T-helper 1 cell (primary cell): ENCODE measurements at regions not wholly inside any gene's neighbourhood (a gene's known extent, or its start where the extent isn't known, plus 50 kb on each side); places are given as distances from the start of the nearest gene placed in this dataset.

ENCODE experiments used
- DNase-seq, 5 donors: peaks; one replicate each; pipeline ENCODE4 v3.0.0-alpha.2; 2012 to 2020

GRCh38 chr5:35477911-35478310, 139.8 kb upstream of the SPEF2 start:
- no peak for DNase-seq

- DNase-seq = no peak
Measured at GRCh38 chr5:35477321-35477720, 140.3 kb upstream of the SPEF2 start.

- DNase-seq = no peak
Measured at GRCh38 chr5:35476797-35477196, 140.9 kb upstream of the SPEF2 start.

GRCh38 chr5:35476036-35476435, 141.6 kb upstream of the SPEF2 start:
- no peak for DNase-seq

GRCh38 chr5:35473589-35473988, 144.1 kb upstream of the SPEF2 start:
- no peak for DNase-seq

- DNase-seq = no peak
Measured at GRCh38 chr5:35470866-35471265, 146.8 kb upstream of the SPEF2 start.

GRCh38 chr5:35468811-35469210, 148.9 kb upstream of the SPEF2 start:
- DNase-seq = no peak

GRCh38 chr5:35466746-35467145, 150.9 kb upstream of the SPEF2 start:
- no peak for DNase-seq

GRCh38 chr5:35464757-35465156, 152.9 kb upstream of the SPEF2 start:
- DNase-seq = no peak

GRCh38 chr5:35461530-35461929, 156.1 kb upstream of the SPEF2 start:
- DNase-seq = no peak

GRCh38 chr5:35458824-35459207, 158.8 kb upstream of the SPEF2 start:
- DNase-seq = no peak

- DNase-seq = no peak
Measured at GRCh38 chr5:35457912-35458823, 159.5 kb upstream of the SPEF2 start.

GRCh38 chr5:35456506-35456905, 161.2 kb upstream of the SPEF2 start:
- DNase-seq = no peak

- no peak for DNase-seq
Measured at GRCh38 chr5:35454011-35454525, 163.6 kb upstream of the SPEF2 start.

- no peak for DNase-seq
Measured at GRCh38 chr5:35443803-35444595, 173.7 kb upstream of the SPEF2 start.

GRCh38 chr5:35442885-35443639, 174.6 kb upstream of the SPEF2 start:
- no peak for DNase-seq

GRCh38 chr5:35440409-35440808, 177.3 kb upstream of the SPEF2 start:
- no peak for DNase-seq

- no peak for DNase-seq
Measured at GRCh38 chr5:35438786-35439185, 178.9 kb upstream of the SPEF2 start.

GRCh38 chr5:35438288-35438687, 179.4 kb upstream of the SPEF2 start:
- no peak for DNase-seq

- DNase-seq = peak in 1 of 5 donors; percentile 18
Measured at GRCh38 chr5:35436400-35437057, 181.1 kb upstream of the SPEF2 start.

- no peak for DNase-seq
Measured at GRCh38 chr5:35430381-35431162, 187.1 kb upstream of the SPEF2 start.

GRCh38 chr5:35420200-35420599, 189.9 kb upstream of the PRLR start:
- no peak for DNase-seq
